DND-41 (cell line): ENCODE measurements at regions not wholly inside any gene's neighbourhood (a gene's known extent, or its start where the extent isn't known, plus 50 kb on each side); places are given as distances from the start of the nearest gene placed in this dataset.

Experiments used
- ATAC-seq: fragments of 200-7000 bp; cut with Tn5 transposase; 3 replicates; pipeline ENCODE4 v1.9.1; 2021; ENCODE audit warnings: low read depth; ENCODE audit not compliant: insufficient read depth
- DNase-seq: peaks from one replicate; pipeline ENCODE4 v3.0.0-alpha.2; 2020
- H2AFZ ChIP-seq: 2 replicates; pipeline ENCODE4 v1.6.0; 2012; ENCODE audit warnings: low read depth, low read length
- H3K27ac ChIP-seq: 2 replicates; pipeline ENCODE4 v1.5.1; 2012; ENCODE audit warnings: low read length, inconsistent platforms
- H3K27me3 ChIP-seq: fragments of 200-600 bp; sonication (generic); 2 replicates; pipeline ENCODE4 v1.6.0; 2012; ENCODE audit warnings: low read length, mild to moderate bottlenecking, inconsistent platforms; ENCODE audit not compliant: insufficient read depth, poor library complexity
- H3K36me3 ChIP-seq: 2 replicates; pipeline ENCODE4 v1.5.1; 2012; ENCODE audit warnings: low read length, inconsistent platforms; ENCODE audit not compliant: insufficient read depth
- H3K4me1 ChIP-seq: 2 replicates; pipeline ENCODE4 v1.5.1; 2012; ENCODE audit warnings: mild to moderate bottlenecking, low read length; ENCODE audit not compliant: insufficient read depth
- H3K4me2 ChIP-seq: 2 replicates; pipeline ENCODE4 v1.6.0; 2012; ENCODE audit warnings: mild to moderate bottlenecking, moderate library complexity, low read length, inconsistent platforms; ENCODE audit not compliant: insufficient read depth
- H3K4me3 ChIP-seq, 2 experiments: fragments of 200-600 bp in 1 of 2; shearing (Covaris generic) in 1 of 2; 2 replicates each; pipeline ENCODE4 v1.5.1; 2012 to 2016; ENCODE audit warnings: inconsistent platforms in 2 of 2, low read length in 2 of 2, mild to moderate bottlenecking in 2 of 2, low read depth in 1 of 2, moderate library complexity in 1 of 2
- H3K79me2 ChIP-seq: 2 replicates; pipeline ENCODE4 v1.6.0; 2012; ENCODE audit warnings: low read length, inconsistent platforms; ENCODE audit not compliant: insufficient read depth
- H3K9ac ChIP-seq: 2 replicates; pipeline ENCODE4 v1.6.0; 2012; ENCODE audit warnings: low read depth, mild to moderate bottlenecking, inconsistent platforms, low read length, moderate library complexity
- H3K9me3 ChIP-seq: 2 replicates; pipeline ENCODE4 v1.5.1; 2012; ENCODE audit warnings: low read length, moderate library complexity, mild to moderate bottlenecking, inconsistent platforms; ENCODE audit not compliant: insufficient read depth, severe bottlenecking
- H4K20me1 ChIP-seq: 2 replicates; pipeline ENCODE4 v1.6.0; 2012; ENCODE audit warnings: low read length; ENCODE audit not compliant: insufficient read depth
- CTCF ChIP-seq: IDR thresholded peaks from 2 replicates; pipeline ENCODE4 v1.5.1; 2012; ENCODE audit warnings: borderline replicate concordance, low read length, moderate library complexity, mild to moderate bottlenecking; ENCODE audit not compliant: poor library complexity, severe bottlenecking; ENCODE audit errors: extremely low read depth
- EZH2 ChIP-seq: IDR thresholded peaks from 3 replicates; pipeline ENCODE4 v1.6.1; 2012; ENCODE audit warnings: borderline replicate concordance, low read depth, mild to moderate bottlenecking, moderate library complexity, low read length, inconsistent platforms; ENCODE audit not compliant: severe bottlenecking

DNA sequence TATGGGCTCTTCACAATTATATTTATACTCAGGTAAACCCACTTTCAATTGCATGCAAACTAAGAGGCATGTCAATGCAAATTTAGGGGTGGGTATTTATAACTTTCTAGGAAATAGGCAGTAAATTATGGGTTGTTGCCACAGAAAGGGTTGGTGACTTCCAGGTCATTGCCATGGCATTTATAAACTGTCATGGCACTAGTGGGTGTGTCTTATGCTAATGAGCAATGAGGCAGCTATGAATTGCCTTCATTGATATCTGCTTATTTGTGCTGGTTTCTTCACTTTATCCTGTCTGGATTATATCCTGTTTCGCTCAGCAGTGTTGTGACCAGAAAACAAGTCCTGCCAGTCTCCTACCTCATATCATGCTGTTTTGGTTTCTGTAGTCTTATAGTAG is 597.3 kb upstream of the DAB2 start:
- no peak for ATAC-seq
- no peak overlapping the region for H3K4me3 ChIP-seq
- no peaks in the 10 kb centered on the region for H3K79me2 ChIP-seq
- H3K27ac ChIP-seq, result no peak overlapping the region
- peaks cover 12% of the 10 kb centered on the region for H3K9me3 ChIP-seq
- H4K20me1 ChIP-seq, result no peaks in the 10 kb centered on the region
- peaks cover 7% of the 10 kb centered on the region; the same call in 1 of the 2 replicates for H3K4me1 ChIP-seq
- no peaks in the 10 kb centered on the region for H3K36me3 ChIP-seq
- no peak for TF ChIP-seq CTCF
- no peak for TF ChIP-seq EZH2
- no peak overlapping the region for H2AFZ ChIP-seq
- H3K9ac ChIP-seq, result no peak overlapping the region
- DNase-seq, result no peak
- H3K4me2 ChIP-seq, result no peak overlapping the region
- H3K27me3 ChIP-seq, result no peaks in the 10 kb centered on the region

- DNase-seq, result no peak
These were observed 596.2 kb upstream of the DAB2 start for GRCh38 chr5:40021007-40021406.

GRCh38 chr5:40017918-40018317 is 593.1 kb upstream of the DAB2 start:
- no peak for ATAC-seq
- TF ChIP-seq EZH2 (no peak), CTCF (no peak)

More at GRCh38 chr5:40021007-40021406, 596.2 kb upstream of the DAB2 start:
- no peaks in the 10 kb centered on the region for H3K27me3 ChIP-seq
- no peak overlapping the region for H3K4me3 ChIP-seq
- H3K4me1 ChIP-seq, result peaks cover 5% of the 10 kb centered on the region; the same call in 1 of the 2 replicates
- peaks cover 12% of the 10 kb centered on the region for H3K9me3 ChIP-seq
- no peak overlapping the region for H3K4me2 ChIP-seq
- H3K27ac ChIP-seq, result no peak overlapping the region
- TF ChIP-seq CTCF (peak; percentile 25), EZH2 (no peak)
- H4K20me1 ChIP-seq, result no peaks in the 10 kb centered on the region
- no peak overlapping the region for H2AFZ ChIP-seq
- no peaks in the 10 kb centered on the region for H3K36me3 ChIP-seq
- no peaks in the 10 kb centered on the region for H3K79me2 ChIP-seq
- no peak for ATAC-seq
- H3K9ac ChIP-seq, result no peak overlapping the region

DNA sequence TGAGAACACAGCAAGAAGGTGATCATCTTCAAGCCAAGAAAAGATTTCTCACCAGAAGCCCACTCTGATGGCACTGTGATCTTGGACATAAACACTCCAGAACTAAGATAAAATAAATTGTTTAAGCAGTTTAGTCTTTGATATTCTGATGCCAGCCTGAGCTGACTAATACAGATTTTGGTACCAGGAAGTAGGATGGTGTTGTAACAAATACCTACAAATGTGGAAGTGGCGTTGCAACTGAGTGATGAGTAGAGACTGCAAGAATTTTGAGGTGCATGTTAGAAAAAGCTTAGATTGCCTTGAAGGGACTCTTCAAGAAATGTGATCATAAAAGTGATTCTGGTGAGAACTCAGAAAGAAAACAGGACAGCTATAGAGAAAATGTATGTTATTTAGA is 592.4 kb upstream of the DAB2 start:
- no peaks in the 10 kb centered on the region for H3K27me3 ChIP-seq
- TF ChIP-seq EZH2 (no peak), CTCF (no peak)

More at GRCh38 chr5:40017918-40018317, 593.1 kb upstream of the DAB2 start:
- no peak overlapping the region for H3K4me3 ChIP-seq
- no peak overlapping the region for H3K9ac ChIP-seq
- no peak overlapping the region for H3K4me2 ChIP-seq
- no peaks in the 10 kb centered on the region for H3K79me2 ChIP-seq
- no peaks in the 10 kb centered on the region for H4K20me1 ChIP-seq
- H3K27ac ChIP-seq, result no peak overlapping the region
- H3K27me3 ChIP-seq, result no peaks in the 10 kb centered on the region
- no peak for DNase-seq
- no peaks in the 10 kb centered on the region for H3K36me3 ChIP-seq
- H3K4me1 ChIP-seq, result peaks cover 7% of the 10 kb centered on the region
- H3K9me3 ChIP-seq, result peaks cover 11% of the 10 kb centered on the region
- H2AFZ ChIP-seq, result no peak overlapping the region

More for the DNA sequence above, 592.4 kb upstream of the DAB2 start:
- no peak overlapping the region for H3K4me2 ChIP-seq
- no peak overlapping the region for H3K4me3 ChIP-seq
- H2AFZ ChIP-seq, result 0 out of 2 replicates have a peak overlapping the region, but pooled peaks have one; percentile 39
- H3K4me1 ChIP-seq, result peaks cover 7% of the 10 kb centered on the region
- no peaks in the 10 kb centered on the region for H3K36me3 ChIP-seq
- no peak overlapping the region for H3K9ac ChIP-seq
- H3K9me3 ChIP-seq, result peaks cover 7% of the 10 kb centered on the region
- no peak overlapping the region for H3K27ac ChIP-seq
- H3K79me2 ChIP-seq, result no peaks in the 10 kb centered on the region
- H4K20me1 ChIP-seq, result no peaks in the 10 kb centered on the region
- ATAC-seq, result no peak
- DNase-seq, result no peak
